MG63 (cell line): ENCODE measurements at regions not wholly inside any gene's neighbourhood (a gene's known extent, or its start where the extent isn't known, plus 50 kb on each side); places are given as distances from the start of the nearest gene placed in this dataset.

Source experiments
- DNase-seq: peaks from one replicate; pipeline ENCODE4 v3.0.0-alpha.2; 2020
- H3K27me3 ChIP-seq: fragments of 250-450 bp; sonication (Bioruptor Pico); 2 replicates; pipeline ENCODE4 v1.5.1; 2020; ENCODE audit warnings: mild to moderate bottlenecking, moderate library complexity
- H3K36me3 ChIP-seq: fragments of 250-450 bp; sonication (Bioruptor Pico); 2 replicates; pipeline ENCODE4 v1.5.1; 2020; ENCODE audit warnings: mild to moderate bottlenecking, moderate library complexity
- H3K4me3 ChIP-seq: fragments of 250-450 bp; sonication (Bioruptor Pico); 2 replicates; pipeline ENCODE4 v1.5.1; 2020; ENCODE audit warnings: mild to moderate bottlenecking, moderate library complexity
- H3K9me3 ChIP-seq: fragments of 250-450 bp; sonication (Bioruptor Pico); 2 replicates; pipeline ENCODE4 v1.5.1; 2020; ENCODE audit warnings: mild to moderate bottlenecking, moderate library complexity

DNA sequence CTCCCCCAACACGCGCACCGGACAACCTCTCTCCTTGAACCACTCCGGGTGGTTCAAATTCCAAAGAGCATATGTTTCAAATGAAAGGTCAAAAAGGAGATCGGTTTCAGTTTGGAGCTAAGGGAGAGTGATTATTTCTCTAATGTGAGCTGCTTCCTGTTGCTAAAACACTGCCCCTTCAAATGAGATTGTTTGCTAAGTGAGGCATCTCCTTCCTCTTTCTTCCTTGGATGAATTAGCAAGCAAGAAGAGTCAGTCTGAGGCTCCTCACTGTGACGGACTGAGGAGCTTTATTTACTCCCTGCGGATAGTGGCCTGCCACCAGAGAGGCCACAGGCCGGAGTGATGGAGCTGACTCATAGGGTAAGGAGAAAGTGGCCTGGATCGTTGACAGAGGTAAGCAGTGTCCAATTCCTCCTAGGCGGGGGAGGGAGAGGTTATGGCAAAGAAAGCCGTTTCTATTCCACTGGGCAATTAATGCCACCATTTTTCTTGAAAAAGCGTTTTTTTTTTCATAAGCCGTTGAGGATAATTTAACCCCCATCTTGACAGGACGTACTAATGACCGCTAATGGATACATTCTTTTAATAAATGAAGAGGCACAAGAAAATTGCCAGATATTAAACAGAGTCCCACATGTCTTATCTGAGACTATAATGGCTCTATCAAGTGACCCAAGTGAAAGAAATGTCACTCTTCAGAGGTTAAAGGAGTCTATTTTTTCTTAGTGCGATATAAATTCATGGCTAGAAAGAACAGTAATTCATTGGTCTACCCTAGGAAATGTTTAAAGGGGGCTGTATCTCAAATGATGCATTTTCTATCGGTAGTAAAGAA lies 167.0 kb upstream of the ANKRD28 start:
- DNase-seq: peak; percentile 70
- Histone ChIP-seq H3K9me3 (no peaks in the 10 kb centered on the region), H3K36me3 (no peaks in the 10 kb centered on the region), H3K4me3 (no peak overlapping the region), H3K27me3 (no peaks in the 10 kb centered on the region)

DNA sequence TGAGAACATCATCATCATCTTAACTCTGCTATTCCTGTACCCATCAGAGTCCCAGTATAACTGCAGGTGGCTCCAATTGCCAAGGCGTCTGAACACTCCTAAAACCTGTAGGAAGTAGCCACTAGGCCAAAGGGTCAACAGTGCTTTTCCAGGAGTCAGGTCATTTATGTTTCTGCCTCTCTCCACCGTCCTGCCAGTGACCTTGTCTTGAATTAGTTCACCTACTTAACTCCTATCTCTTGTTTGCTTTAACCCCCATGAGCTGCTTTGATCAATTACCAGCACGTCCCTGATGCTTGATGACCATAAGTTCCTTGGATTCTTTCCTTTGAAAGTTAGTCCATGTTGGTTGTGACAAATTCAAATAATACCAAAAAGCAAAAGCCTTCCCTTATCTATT lies 169.8 kb upstream of the ANKRD28 start:
- DNase-seq: no peak
- Histone ChIP-seq H3K36me3 (no peaks in the 10 kb centered on the region), H3K9me3 (no peaks in the 10 kb centered on the region), H3K4me3 (no peak overlapping the region), H3K27me3 (no peaks in the 10 kb centered on the region)

DNA sequence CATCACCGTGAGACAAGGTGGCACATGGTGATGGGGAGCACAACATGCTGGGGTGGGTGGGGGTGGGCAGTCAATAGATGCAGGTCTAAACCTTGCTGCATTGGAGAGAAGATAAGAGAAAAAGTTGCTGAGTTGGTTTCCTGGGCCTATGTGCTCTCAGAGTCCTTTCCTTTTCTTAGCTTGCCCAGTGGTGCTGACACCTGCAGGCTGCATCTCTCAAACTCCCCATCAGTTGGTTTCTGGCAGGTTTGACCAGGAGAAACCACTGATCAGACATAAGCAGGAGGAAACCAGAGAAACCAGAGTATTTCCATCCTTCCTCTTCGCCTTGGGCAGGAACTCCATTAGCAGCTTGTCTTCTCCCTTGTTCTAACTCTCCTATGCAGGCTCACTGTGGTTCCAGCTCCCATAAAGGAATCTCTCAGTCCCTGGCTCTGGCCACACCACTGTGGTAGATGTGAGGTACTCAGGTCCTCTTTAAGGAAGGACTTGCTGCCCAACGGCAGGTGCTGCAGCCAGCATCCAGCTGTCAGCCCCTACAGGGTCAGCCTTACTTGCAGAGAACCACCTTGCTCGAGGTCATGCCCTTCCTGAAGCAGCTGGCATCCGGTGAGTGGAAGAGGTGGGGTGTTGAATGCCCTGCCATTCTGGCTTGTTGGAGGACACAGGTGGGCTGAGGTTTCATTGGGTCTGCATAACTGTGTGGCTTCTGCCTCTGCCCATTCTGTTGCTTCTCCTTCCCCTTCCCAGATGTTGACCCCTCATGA lies 172.3 kb upstream of the ANKRD28 start:
- Histone ChIP-seq H3K4me3 (no peak overlapping the region), H3K36me3 (no peaks in the 10 kb centered on the region), H3K9me3 (no peaks in the 10 kb centered on the region), H3K27me3 (no peaks in the 10 kb centered on the region)
- DNase-seq: no peak

DNA sequence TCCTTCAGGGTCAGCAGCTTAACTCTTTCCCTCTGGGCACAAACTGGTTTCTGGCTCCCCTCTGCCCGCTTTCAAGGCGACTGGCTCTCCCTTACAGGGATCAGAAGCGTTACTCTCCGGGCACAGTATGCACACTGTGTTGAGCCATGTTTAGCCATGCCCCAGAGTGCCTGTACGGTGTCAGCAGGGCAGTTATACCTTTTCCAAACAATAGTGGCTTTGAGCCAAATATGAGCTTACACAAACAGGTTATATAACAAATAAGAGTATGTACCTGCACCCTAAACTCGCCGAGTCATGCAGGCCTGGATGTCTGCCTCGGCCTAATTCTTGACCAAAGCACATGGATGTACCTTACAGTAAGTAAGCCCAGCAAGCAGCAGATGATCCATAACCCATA lies 175.6 kb upstream of the ANKRD28 start:
- Histone ChIP-seq H3K36me3 (no peaks in the 10 kb centered on the region), H3K27me3 (no peaks in the 10 kb centered on the region), H3K9me3 (no peaks in the 10 kb centered on the region), H3K4me3 (no peak overlapping the region)
- DNase-seq: no peak

DNA sequence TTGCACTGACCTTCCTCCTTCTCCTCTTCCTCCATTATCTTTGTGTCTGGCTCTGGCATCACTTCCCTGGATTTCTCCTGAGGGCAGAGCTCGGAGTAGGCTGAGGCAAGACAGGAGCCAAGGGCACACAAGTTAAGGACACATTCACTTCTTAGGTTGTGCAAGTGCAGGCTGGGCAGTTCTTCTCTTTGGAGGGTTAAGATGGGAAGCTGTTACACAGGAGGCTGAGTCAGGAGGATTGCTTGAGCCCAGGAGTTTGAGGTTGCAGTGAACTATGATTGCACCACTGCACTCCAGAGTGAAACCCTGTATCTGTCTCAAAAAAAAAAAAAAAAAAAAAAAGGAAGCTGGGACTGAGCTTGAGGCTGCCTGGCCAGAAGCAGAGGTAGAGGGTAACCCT lies 176.2 kb upstream of the ANKRD28 start:
- Histone ChIP-seq H3K27me3 (no peaks in the 10 kb centered on the region), H3K36me3 (no peaks in the 10 kb centered on the region), H3K4me3 (no peak overlapping the region), H3K9me3 (no peaks in the 10 kb centered on the region)
- DNase-seq: no peak

DNA sequence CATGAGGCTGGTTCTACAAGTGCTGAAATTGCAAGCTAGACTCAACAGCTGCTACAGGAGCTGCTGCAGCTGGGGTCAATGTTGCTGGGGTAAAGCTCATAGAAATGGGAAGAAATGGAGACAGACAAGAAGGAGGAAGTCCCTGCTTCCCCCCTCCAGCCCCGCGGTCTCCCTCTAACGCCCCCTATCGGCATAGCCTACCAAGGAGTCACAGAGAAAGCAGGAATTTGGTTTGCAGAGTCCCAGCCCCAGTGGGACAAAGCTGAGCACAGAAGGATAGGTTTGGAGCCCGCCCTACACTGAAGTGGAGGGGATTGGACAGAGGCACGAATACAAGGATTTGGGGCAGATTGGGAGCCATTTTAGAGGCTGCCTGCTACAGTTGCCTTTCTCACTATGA lies 176.9 kb upstream of the ANKRD28 start:
- H3K27me3 ChIP-seq: no peaks in the 10 kb centered on the region
- no peak overlapping the region for H3K4me3 ChIP-seq
- H3K9me3 ChIP-seq: peaks cover 5% of the 10 kb centered on the region; the same call in 1 of the 2 replicates
- no peak for DNase-seq
- H3K36me3 ChIP-seq: no peaks in the 10 kb centered on the region

DNA sequence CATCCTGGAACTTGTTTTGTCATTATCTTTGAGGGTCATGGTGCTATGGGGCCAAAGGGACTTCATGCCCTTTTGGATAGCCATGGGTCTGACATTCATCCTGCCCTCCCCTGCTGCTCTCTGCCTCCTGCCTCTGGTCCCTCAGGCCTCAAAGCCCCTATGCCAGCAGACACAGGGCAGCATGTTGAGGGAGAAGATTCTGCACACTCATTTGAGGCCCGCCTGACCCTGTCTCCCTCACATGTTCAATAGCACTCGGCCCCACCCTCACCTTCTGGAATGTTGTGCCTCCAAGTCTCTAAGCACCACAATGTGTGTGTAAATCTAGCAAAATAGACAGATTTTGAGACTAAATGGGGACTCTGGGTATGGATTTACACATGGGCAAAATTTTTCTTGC lies 178.7 kb upstream of the ANKRD28 start:
- Histone ChIP-seq H3K36me3 (no peaks in the 10 kb centered on the region), H3K4me3 (no peak overlapping the region), H3K9me3 (peaks cover 5% of the 10 kb centered on the region; the same call in 1 of the 2 replicates), H3K27me3 (no peaks in the 10 kb centered on the region)
- no peak for DNase-seq

DNA sequence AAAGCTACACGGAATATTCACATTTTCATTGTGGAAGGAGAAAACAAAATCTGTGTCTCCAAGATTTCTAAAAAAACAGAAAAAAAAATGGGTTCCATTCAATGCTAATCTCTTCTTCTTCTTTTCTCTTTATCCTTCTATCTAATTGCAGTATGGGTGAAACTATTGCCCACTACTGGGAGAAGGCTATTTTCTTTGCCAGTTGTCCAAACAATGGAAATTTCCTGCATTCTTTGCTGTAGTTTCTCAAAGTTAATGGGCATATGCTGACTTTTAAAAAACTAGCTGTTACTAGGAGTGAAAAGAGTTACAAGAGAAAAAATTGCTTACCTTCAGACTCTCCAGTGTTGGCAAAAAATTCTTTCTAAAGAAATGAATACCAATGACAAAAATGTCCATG lies 179.3 kb upstream of the ANKRD28 start:
- H3K9me3 ChIP-seq: peaks cover 5% of the 10 kb centered on the region; the same call in 1 of the 2 replicates
- no peaks in the 10 kb centered on the region for H3K27me3 ChIP-seq
- no peak for DNase-seq
- no peaks in the 10 kb centered on the region for H3K36me3 ChIP-seq
- H3K4me3 ChIP-seq: no peak overlapping the region

DNA sequence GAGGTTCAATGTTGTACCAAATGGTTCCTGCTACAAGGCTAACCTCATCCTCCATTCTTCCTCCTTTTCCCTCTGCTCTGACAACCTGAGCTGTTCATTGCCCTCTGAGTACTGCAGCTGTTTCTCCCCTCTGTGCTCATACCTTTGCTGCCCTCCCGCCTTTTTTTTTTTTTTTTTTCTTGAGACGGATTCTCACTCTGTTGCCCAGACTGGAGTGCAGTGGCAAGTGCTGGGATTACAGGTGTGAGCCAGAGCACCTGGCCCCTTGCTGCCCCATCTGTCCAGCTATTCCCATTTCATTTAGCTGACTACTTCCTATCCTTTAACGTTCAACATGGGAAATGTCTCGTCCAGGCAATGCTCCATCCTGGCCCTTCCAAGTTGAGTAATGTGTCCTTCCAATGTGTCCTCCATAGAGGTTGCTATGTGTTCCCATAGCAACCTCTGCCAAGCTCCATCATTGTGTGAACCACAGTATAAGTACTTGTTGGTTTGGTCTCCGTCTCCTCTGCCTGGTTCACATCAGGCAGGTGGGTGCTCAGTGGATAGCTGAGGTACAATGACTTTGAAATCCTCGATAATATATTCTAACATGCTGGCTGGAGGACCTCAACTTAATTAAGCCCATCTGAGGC lies 179.9 kb upstream of the ANKRD28 start:
- peaks cover 5% of the 10 kb centered on the region; the same call in 1 of the 2 replicates for H3K9me3 ChIP-seq
- H3K36me3 ChIP-seq: no peaks in the 10 kb centered on the region
- no peaks in the 10 kb centered on the region for H3K27me3 ChIP-seq
- no peak for DNase-seq
- H3K4me3 ChIP-seq: no peak overlapping the region

DNA sequence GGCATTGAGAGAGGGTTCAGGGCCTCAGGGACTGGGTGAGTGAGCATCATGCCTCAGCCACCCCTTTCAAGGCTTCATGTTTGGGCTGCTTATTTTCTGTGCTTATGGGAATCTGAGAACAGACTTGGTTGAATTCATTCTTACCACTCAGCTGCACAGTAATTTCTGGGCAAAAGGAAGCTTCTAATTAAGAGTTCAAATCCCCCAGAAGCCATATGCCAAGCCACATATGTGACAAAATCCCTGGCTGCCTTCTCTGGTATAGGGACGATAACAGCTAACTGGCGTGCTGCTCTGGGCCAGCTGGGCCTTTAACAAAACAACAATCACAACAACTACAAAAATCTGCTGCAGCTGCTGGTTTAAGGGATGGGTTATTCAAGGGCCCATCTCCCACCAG lies 181.0 kb upstream of the ANKRD28 start:
- no peaks in the 10 kb centered on the region for H3K36me3 ChIP-seq
- H3K9me3 ChIP-seq: peaks cover 5% of the 10 kb centered on the region; the same call in 1 of the 2 replicates
- no peaks in the 10 kb centered on the region for H3K27me3 ChIP-seq
- no peak overlapping the region for H3K4me3 ChIP-seq
- no peak for DNase-seq

DNA sequence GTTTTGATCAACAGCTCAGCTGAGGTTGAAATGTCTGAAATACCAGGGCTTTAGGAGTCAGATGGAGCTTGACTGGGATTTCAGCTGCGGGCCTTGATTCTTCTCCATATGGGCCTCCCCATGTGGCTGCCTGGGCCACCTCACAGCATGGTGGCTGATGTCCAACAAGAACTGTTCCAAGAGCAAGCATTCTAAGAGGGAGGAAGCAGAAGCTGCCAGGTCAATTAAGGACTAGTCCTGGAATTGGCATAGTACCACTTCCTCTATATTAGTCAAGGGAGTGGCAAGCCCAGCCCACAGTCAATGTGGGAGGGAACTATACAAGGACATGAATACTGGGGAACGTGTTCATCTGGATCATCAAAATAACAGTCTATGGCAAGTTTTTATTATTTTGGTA lies 181.7 kb upstream of the ANKRD28 start:
- H3K4me3 ChIP-seq: no peak overlapping the region
- H3K9me3 ChIP-seq: peaks cover 5% of the 10 kb centered on the region; the same call in 1 of the 2 replicates
- peak; percentile 82 for DNase-seq
- no peaks in the 10 kb centered on the region for H3K27me3 ChIP-seq
- no peaks in the 10 kb centered on the region for H3K36me3 ChIP-seq

DNA sequence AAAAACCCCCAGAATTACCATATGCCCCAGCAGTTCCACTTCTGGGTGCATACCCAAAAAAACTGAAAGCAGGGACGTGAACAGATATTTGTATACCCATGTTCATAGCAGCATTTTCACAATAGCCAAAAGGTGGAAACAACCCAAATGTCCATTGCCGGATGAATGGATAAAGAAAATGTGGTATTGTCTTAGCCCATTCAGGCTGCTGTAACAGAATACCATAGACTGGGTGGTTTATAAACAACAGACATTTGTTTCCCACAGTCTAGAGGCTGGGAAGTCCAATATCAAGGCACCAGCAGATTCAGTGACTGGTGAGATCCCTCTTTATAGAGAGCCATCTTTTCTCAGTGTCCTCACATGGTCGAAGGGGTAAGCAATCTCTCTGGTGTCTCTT lies 182.1 kb upstream of the ANKRD28 start:
- Histone ChIP-seq H3K9me3 (peaks cover 5% of the 10 kb centered on the region; the same call in 1 of the 2 replicates), H3K27me3 (no peaks in the 10 kb centered on the region), H3K4me3 (no peak overlapping the region), H3K36me3 (no peaks in the 10 kb centered on the region)
- no peak for DNase-seq

DNA sequence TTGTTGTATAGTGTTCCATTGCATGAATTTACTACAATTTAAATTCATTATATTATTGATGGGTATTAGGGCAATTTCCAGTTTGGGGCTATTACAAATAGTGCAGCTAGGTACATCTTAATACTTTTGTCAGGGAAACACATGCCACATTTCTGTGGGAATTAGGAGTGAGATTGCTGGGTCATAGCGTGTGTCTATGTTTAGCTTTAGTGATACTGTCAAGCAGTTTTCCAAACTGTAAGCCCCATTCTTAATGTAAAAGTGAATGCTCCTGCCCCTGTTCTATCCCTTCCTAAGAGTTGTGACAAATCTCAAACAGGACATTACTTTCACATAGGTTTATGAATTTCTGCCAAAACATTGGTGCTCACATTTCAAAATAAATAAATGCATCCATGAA lies 184.5 kb upstream of the ANKRD28 start:
- H3K27me3 ChIP-seq: no peaks in the 10 kb centered on the region
- no peak for DNase-seq
- H3K9me3 ChIP-seq: peaks cover 9% of the 10 kb centered on the region
- no peak overlapping the region for H3K4me3 ChIP-seq
- H3K36me3 ChIP-seq: no peaks in the 10 kb centered on the region

DNA sequence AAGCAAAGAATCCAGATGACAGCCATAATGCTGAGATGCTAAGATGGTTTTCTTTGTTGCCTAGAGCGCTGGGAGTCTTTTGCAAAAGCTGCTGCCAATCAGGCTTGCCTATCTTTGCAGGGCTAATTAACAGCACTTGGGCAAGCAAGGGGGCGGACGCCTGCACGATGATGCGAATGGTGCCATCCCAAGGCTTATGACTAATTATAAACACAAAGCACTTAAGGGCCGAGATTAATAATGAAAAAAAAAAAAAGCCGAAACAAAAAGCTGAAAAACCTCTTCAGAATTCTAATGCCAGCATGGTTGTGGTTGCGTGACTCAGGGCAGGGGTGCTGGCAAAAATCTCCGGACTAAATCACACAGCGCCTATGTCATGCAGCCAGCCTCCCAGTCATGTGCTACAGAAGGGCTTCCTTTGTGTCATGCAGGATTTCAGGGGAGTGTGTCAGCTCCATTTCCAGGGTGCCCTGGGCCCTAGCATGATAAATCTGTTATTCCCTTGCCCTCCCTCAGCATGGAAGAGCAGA lies 185.0 kb upstream of the ANKRD28 start:
- Histone ChIP-seq H3K9me3 (peaks cover 9% of the 10 kb centered on the region), H3K36me3 (no peaks in the 10 kb centered on the region), H3K27me3 (no peaks in the 10 kb centered on the region), H3K4me3 (no peak overlapping the region)
- DNase-seq: peak; percentile 92

DNA sequence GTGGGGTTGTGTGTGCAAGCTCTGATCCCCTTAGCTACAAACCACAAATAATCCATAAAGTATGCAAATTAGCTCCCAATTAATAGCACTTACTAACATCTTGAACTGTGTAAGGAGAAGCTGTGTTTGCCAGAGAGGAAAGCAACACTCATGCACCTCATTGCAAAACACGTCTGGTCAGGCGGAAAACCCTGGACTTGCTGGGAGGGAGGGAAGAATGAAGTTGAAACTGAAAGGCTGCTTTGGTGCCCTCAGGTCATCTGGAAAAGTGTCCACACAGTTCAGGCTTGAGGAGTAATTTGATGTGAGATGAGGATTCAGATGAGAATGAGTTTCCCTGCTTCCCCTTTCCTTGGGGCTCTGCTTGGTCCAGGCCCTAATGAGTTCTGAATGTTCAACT lies 185.5 kb upstream of the ANKRD28 start:
- H3K27me3 ChIP-seq: no peaks in the 10 kb centered on the region
- no peaks in the 10 kb centered on the region for H3K36me3 ChIP-seq
- peaks cover 9% of the 10 kb centered on the region for H3K9me3 ChIP-seq
- DNase-seq: peak; percentile 43
- no peak overlapping the region for H3K4me3 ChIP-seq

DNA sequence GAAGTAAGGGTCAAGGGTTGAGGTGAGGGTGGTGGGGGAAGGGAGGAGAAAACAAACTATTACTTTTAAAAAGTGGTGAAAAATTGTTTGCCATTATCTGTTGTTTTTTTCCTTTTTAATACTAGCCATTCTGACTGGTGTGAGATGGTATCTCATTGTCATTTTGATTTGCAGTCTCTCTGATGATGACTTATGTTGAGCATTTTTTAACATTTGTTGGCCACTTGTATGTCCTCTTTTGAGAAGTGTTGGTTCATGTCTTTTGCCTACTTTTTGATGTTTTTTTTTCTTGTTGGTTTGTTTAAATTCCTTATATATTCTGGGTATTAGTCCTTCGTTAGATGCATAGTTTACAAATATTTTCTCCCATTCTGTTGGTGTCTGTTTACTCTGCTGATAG lies 185.9 kb upstream of the ANKRD28 start:
- no peak for DNase-seq
- Histone ChIP-seq H3K4me3 (no peak overlapping the region), H3K36me3 (no peaks in the 10 kb centered on the region), H3K9me3 (peaks cover 9% of the 10 kb centered on the region), H3K27me3 (no peaks in the 10 kb centered on the region)

DNA sequence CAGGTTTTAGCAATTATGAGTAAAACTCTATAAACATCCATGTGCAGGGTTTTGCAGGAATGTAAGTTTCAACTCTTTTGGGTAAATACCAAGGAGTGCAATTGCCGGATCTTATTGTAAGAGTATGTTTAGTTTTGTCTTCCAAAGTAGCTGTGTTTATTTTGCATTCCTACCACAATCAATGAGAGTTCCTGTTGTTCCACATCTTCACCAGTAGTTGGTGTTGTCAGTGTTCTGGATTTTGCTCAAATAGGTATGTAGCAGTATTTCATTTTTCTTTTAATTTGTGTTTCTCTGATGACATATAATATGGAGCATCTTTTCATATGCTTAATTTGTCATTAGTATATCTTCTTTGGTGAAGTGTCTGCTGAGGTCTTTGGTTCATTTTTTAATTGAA lies 185.1 kb upstream of the GALNT15 start:
- Histone ChIP-seq H3K27me3 (no peaks in the 10 kb centered on the region), H3K9me3 (peaks cover 4% of the 10 kb centered on the region), H3K4me3 (no peak overlapping the region), H3K36me3 (no peaks in the 10 kb centered on the region)
- DNase-seq: no peak
